IMR-90 (cell line): ENCODE measurements at regions not wholly inside any gene's neighbourhood (a gene's known extent, or its start where the extent isn't known, plus 50 kb on each side); places are given as distances from the start of the nearest gene placed in this dataset.

Source experiments
- ATAC-seq: fragments of 200-7000 bp; cut with Tn5 transposase; 2 replicates; pipeline ENCODE4 v1.9.1; 2020; ENCODE audit warnings: low read depth, mild to moderate bottlenecking, moderate library complexity
- BruUV-seq: library from RNA; stranded (reverse); fragments of 400-500 nt; replicated peaks from 2 replicates; lab custom pipeline; 2021; lab: Mats Ljungman, UMichigan
- CTCF ChIA-PET: fragments of 300-600 bp; formaldehyde crosslinking; extraction: SDS; loops from one replicate; lab custom pipeline; 2021; ENCODE audit warnings: antibody characterized with exemption; lab: Yijun Ruan, JAX
- POLR2A ChIA-PET: fragments of 300-600 bp; sonication (Branson Sonifier 250); formaldehyde crosslinking; loops from one replicate; lab custom pipeline; 2022; ENCODE audit warnings: antibody characterized with exemption; ENCODE audit not compliant: unreplicated experiment; lab: Charles Lee
- DNase-seq: peaks from one replicate; pipeline ENCODE4 v3.0.0; 2013
- H2AFZ ChIP-seq: replicated peaks from 2 replicates; pipeline ENCODE3; 2013; ENCODE audit warnings: low read length, mild to moderate bottlenecking; ENCODE audit not compliant: poor library complexity
- H2AK5ac ChIP-seq: 2 replicates; pipeline ENCODE4 v1.6.1; 2013; ENCODE audit warnings: low read depth, low read length, inconsistent platforms
- H2AK9ac ChIP-seq: replicated peaks from 2 replicates; pipeline ENCODE3; 2013; ENCODE audit warnings: mild to moderate bottlenecking, low read depth, low read length, moderate library complexity; ENCODE audit not compliant: poor library complexity
- H2BK120ac ChIP-seq: 2 replicates; pipeline ENCODE4 v1.6.1; 2013; ENCODE audit warnings: low read depth, low read length, inconsistent platforms
- H2BK15ac ChIP-seq: 3 replicates; pipeline ENCODE4 v1.6.1; 2013; ENCODE audit warnings: low read depth, low read length, inconsistent platforms
- H2BK20ac ChIP-seq: 2 replicates; pipeline ENCODE4 v1.6.1; 2013; ENCODE audit warnings: low read depth, mild to moderate bottlenecking, inconsistent platforms, low read length, moderate library complexity
- H2BK5ac ChIP-seq: 2 replicates; pipeline ENCODE4 v1.6.1; 2013; ENCODE audit warnings: mild to moderate bottlenecking, low read depth, low read length, inconsistent platforms; ENCODE audit not compliant: poor library complexity, severe bottlenecking
- H3K14ac ChIP-seq: replicated peaks from 2 replicates; pipeline ENCODE4 v1.6.1; 2013; ENCODE audit warnings: low read depth, low read length, inconsistent platforms
- H3K18ac ChIP-seq: 2 replicates; pipeline ENCODE4 v1.6.1; 2013; ENCODE audit warnings: low read depth, low read length, control low read depth
- H3K23ac ChIP-seq: 2 replicates; pipeline ENCODE4 v1.6.1; 2013; ENCODE audit warnings: low read depth, low read length, inconsistent platforms
- H3K27ac ChIP-seq: 2 replicates; pipeline ENCODE4 v1.5.1; 2013; ENCODE audit warnings: mild to moderate bottlenecking, control low read depth, low read length; ENCODE audit not compliant: insufficient read depth
- H3K27me3 ChIP-seq: 2 replicates; pipeline ENCODE4 v1.6.1; 2013; ENCODE audit warnings: low read length; ENCODE audit not compliant: control insufficient read depth, insufficient read depth
- H3K36me3 ChIP-seq: 2 replicates; pipeline ENCODE4 v1.6.1; 2013; ENCODE audit warnings: low read length, mixed read lengths; ENCODE audit not compliant: control insufficient read depth, insufficient read depth
- H3K4ac ChIP-seq: 2 replicates; pipeline ENCODE4 v1.6.1; 2013; ENCODE audit warnings: low read depth, low read length, inconsistent platforms
- H3K4me1 ChIP-seq: 2 replicates; pipeline ENCODE4 v1.6.1; 2013; ENCODE audit warnings: low read length, mixed read lengths; ENCODE audit not compliant: control insufficient read depth, insufficient read depth
- H3K4me2 ChIP-seq: 2 replicates; pipeline ENCODE4 v1.6.1; 2013; ENCODE audit warnings: low read depth, mild to moderate bottlenecking, control low read depth, low read length, moderate library complexity
- H3K4me3 ChIP-seq: 2 replicates; pipeline ENCODE4 v1.5.1; 2013; ENCODE audit warnings: low read depth, mild to moderate bottlenecking, control low read depth, low read length, moderate library complexity; ENCODE audit not compliant: insufficient read depth
- H3K56ac ChIP-seq: 2 replicates; pipeline ENCODE4 v1.6.1; 2013; ENCODE audit warnings: low read length, inconsistent platforms; ENCODE audit not compliant: insufficient read depth; ENCODE audit errors: extremely low read depth
- H3K79me1 ChIP-seq, 2 experiments: 2 replicates each; pipeline ENCODE4 v1.6.1; 2013; ENCODE audit warnings: low read length in 2 of 2, inconsistent platforms in 1 of 2, low read depth in 1 of 2
- H3K9ac ChIP-seq: 2 replicates; pipeline ENCODE4 v1.6.1; 2013; ENCODE audit warnings: low read depth, low read length, control low read depth
- H3K9me1 ChIP-seq: 2 replicates; pipeline ENCODE4 v1.6.1; 2013; ENCODE audit warnings: low read length, inconsistent platforms; ENCODE audit not compliant: insufficient read depth
- H3K9me3 ChIP-seq: 2 replicates; pipeline ENCODE4 v1.6.1; 2013; ENCODE audit warnings: low read length; ENCODE audit not compliant: control insufficient read depth, insufficient read depth
- H4K20me1 ChIP-seq: 2 replicates; pipeline ENCODE4 v1.6.1; 2013; ENCODE audit warnings: low read length, inconsistent platforms; ENCODE audit not compliant: insufficient read depth
- H4K5ac ChIP-seq: 2 replicates; pipeline ENCODE4 v1.6.1; 2013; ENCODE audit warnings: mild to moderate bottlenecking, low read depth, low read length, control low read depth
- H4K8ac ChIP-seq, 2 experiments: 2 replicates each; pipeline ENCODE4 v1.6.1; 2013; ENCODE audit warnings: low read depth in 2 of 2, low read length in 2 of 2, control low read depth in 1 of 2, inconsistent platforms in 1 of 2
- H4K91ac ChIP-seq: 2 replicates; pipeline ENCODE4 v1.6.1; 2013; ENCODE audit warnings: low read depth, low read length, inconsistent platforms; ENCODE audit not compliant: insufficient read depth
- CEBPB ChIP-seq: IDR thresholded peaks from 2 replicates; pipeline ENCODE4 v1.6.1; 2012; ENCODE audit warnings: low read depth, low read length, improper control_type of control experiment
- CTCF ChIP-seq: conservative IDR thresholded peaks from 2 replicates; pipeline ENCODE4 v1.5.1; 2012; ENCODE audit warnings: mild to moderate bottlenecking, low read depth, low read length, improper control_type of control experiment
- dilution Hi-C: fragments of 300-500 bp; cut with HindIII; formaldehyde crosslinking; loops from one replicate; pipeline ENCODE4 v1.14.3; 2018; ENCODE audit warnings: low sequenced_read_pairs; ENCODE audit not compliant: unreplicated experiment
- in situ Hi-C: fragments of 300-500 bp; cut with MboI; formaldehyde crosslinking; loops from 3 replicates; pipeline ENCODE4 v1.14.3; 2019; ENCODE audit warnings: low sequenced_read_pairs, inconsistent platforms, mixed read lengths
- intact Hi-C: fragments of 100-400 bp; cut with micrococcal nuclease; formaldehyde crosslinking; loops from 2 replicates; pipeline ENCODE4 v1.10.0; 2022

GRCh38 chr15:31957581-31957980 lies 72.7 kb upstream of the CHRNA7 start:
- Histone ChIP-seq H3K79me1 (no peaks in the 10 kb centered on the region), H3K4me1 (no peaks in the 10 kb centered on the region), H3K18ac (no peak overlapping the region), H3K4ac (no peak overlapping the region), H3K36me3 (no peaks in the 10 kb centered on the region), H3K56ac (no peak overlapping the region), H3K9me3 (peaks cover 5% of the 10 kb centered on the region; the same call in 1 of the 2 replicates), H3K4me3 (no peak overlapping the region), H3K4me2 (no peak overlapping the region), H4K5ac (no peak overlapping the region), H2AFZ (no peak overlapping the region), H4K91ac (no peak overlapping the region), H3K9ac (no peak overlapping the region), H3K27ac (no peak overlapping the region), H2BK15ac (no peak overlapping the region), H4K8ac (no peak overlapping the region), H4K20me1 (no peaks in the 10 kb centered on the region), H2AK9ac (no peak overlapping the region), H3K14ac (no peak overlapping the region), H2BK20ac (no peak overlapping the region), H3K23ac (no peak overlapping the region), H2BK120ac (no peak overlapping the region), H2AK5ac (no peak overlapping the region), H2BK5ac (no peak overlapping the region), H3K9me1 (no peaks in the 10 kb centered on the region), H3K27me3 (no peaks in the 10 kb centered on the region)
- no peak for ATAC-seq
- no peak for TF ChIP-seq CEBPB
- no peak for TF ChIP-seq CTCF
- intact Hi-C loops = no loop called here
- dilution Hi-C loops = no loop called here
- ChIA-PET CTCF (no interaction called here), POLR2A (no interaction called here)
- no peak for DNase-seq
- no TSS peak for BruUV-seq
- in situ Hi-C loops = no loop called here
